K562 (cell line): ENCODE measurements at regions not wholly inside any gene's neighbourhood (a gene's known extent, or its start where the extent isn't known, plus 50 kb on each side); places are given as distances from the start of the nearest gene placed in this dataset.

ENCODE experiments used
- ATAC-seq: fragments of 200-7000 bp; cut with Tn5 transposase; 3 replicates; pipeline ENCODE4 v1.9.1; 2020; ENCODE audit warnings: moderate library complexity
- BruUV-seq: library from RNA; stranded (reverse); fragments of 400-500 nt; replicated peaks from 2 replicates; lab custom pipeline; 2021; lab: Mats Ljungman, UMichigan
- CTCF ChIA-PET: fragments of 300-600 bp; formaldehyde crosslinking; extraction: SDS; loops from one replicate; lab custom pipeline; 2021; ENCODE audit warnings: low intra/inter-chr PET ratio; lab: Yijun Ruan, JAX
- POLR2A ChIA-PET: fragments of 300-600, 350-650 bp; sonication (Branson Sonifier 250); formaldehyde crosslinking; extraction: SDS; loops from one replicate; lab custom pipeline; 2021; ENCODE audit warnings: antibody characterized with exemption, inconsistent platforms; lab: Yijun Ruan, JAX
- DNase-seq, 4 experiments: peaks; one replicate each; pipeline versions ENCODE4 v3.0.0 to v3.0.0-alpha.2; 2011 to 2018; ENCODE audit warnings: low spot score in 3 of 4, mixed read lengths in 3 of 4; ENCODE audit errors: extremely low read depth in 1 of 4
- FAIRE-seq: peaks from 2 replicates; lab custom pipeline; 2011; peaks lifted over from hg19 to GRCh38; lab: Jason Lieb, UNC
- H2AFZ ChIP-seq: 2 replicates; pipeline ENCODE4 v1.6.0; 2011; ENCODE audit warnings: low read depth, low read length, control low read depth, inconsistent platforms
- H3K27ac ChIP-seq: fragments of 200-600 bp; 3 replicates; pipeline ENCODE4 v1.8.0; 2011; ENCODE audit warnings: low read depth, mild to moderate bottlenecking, control low read depth, inconsistent platforms, low read length, moderate library complexity, mixed read lengths; ENCODE audit errors: extremely low read depth
- H3K27me3 ChIP-seq, 2 experiments: fragments of 300-600 bp in 1 of 2; 2 replicates in 1 of 2; 3 replicates in 1 of 2; pipeline versions ENCODE4 v1.6.0 to v1.8.0; 2011; ENCODE audit warnings: inconsistent platforms in 2 of 2, low read length in 2 of 2, mild to moderate bottlenecking in 1 of 2, mixed read lengths in 1 of 2, moderate library complexity in 1 of 2; ENCODE audit not compliant: control insufficient read depth in 2 of 2, insufficient read depth in 2 of 2
- H3K36me3 ChIP-seq: fragments of 300-600 bp; 3 replicates; pipeline ENCODE4 v1.8.0; 2011; ENCODE audit warnings: mild to moderate bottlenecking, low read length, inconsistent platforms; ENCODE audit not compliant: control insufficient read depth, insufficient read depth
- H3K4me1 ChIP-seq, 2 experiments: fragments of 200-600 bp in 1 of 2; replicated peaks in 1 of 2; 2 replicates in 1 of 2; 3 replicates in 1 of 2; pipeline versions ENCODE4 v1.5.1 to v1.8.0; 2011; ENCODE audit warnings: inconsistent platforms in 2 of 2, low read length in 2 of 2, mild to moderate bottlenecking in 1 of 2, mixed read lengths in 1 of 2, moderate library complexity in 1 of 2; ENCODE audit not compliant: control insufficient read depth in 2 of 2, insufficient read depth in 2 of 2
- H3K4me2 ChIP-seq: 2 replicates; pipeline ENCODE4 v1.6.1; 2011; ENCODE audit warnings: low read length, control low read depth, inconsistent platforms, mixed read lengths; ENCODE audit not compliant: insufficient read depth
- H3K4me3 ChIP-seq: fragments of 200-600 bp; sonication (generic), shearing (Covaris generic); 2 replicates; pipeline ENCODE4 v1.5.1; 2016; ENCODE audit warnings: control low read depth, inconsistent platforms
- H3K79me2 ChIP-seq: fragments of 200-600 bp; 3 replicates; pipeline ENCODE4 v1.8.0; 2011; ENCODE audit warnings: low read length, inconsistent platforms; ENCODE audit not compliant: control insufficient read depth, insufficient read depth
- H3K9ac ChIP-seq, 2 experiments: 2 replicates each; pipeline versions ENCODE4 v1.6.0 to v1.6.1; 2011; ENCODE audit warnings: low read depth in 2 of 2, low read length in 2 of 2, control low read depth in 1 of 2, inconsistent platforms in 1 of 2, mild to moderate bottlenecking in 1 of 2, mixed read lengths in 1 of 2; ENCODE audit not compliant: insufficient read depth in 1 of 2
- H3K9me1 ChIP-seq: one replicate; pipeline ENCODE4 v1.6.0; 2011; ENCODE audit warnings: inconsistent platforms, mild to moderate bottlenecking, low read length, moderate library complexity; ENCODE audit not compliant: control insufficient read depth, insufficient read depth
- H3K9me3 ChIP-seq: replicated peaks from 2 replicates; pipeline ENCODE4 v1.5.1; 2011; ENCODE audit warnings: low read depth, low read length, inconsistent platforms; ENCODE audit not compliant: control insufficient read depth, insufficient read depth
- H4K20me1 ChIP-seq: replicated peaks from 2 replicates; pipeline ENCODE4 v1.6.1; 2011; ENCODE audit warnings: low read length, inconsistent platforms, mixed read lengths; ENCODE audit not compliant: control insufficient read depth, insufficient read depth
- CBFB ChIP-seq: sonication (generic); formaldehyde crosslinking; IDR thresholded peaks from 2 replicates; pipeline ENCODE4 v1.4.0; 2020; ENCODE audit warnings: mild to moderate bottlenecking, missing genetic modification reagents
- EWSR1 ChIP-seq: fragments of 450-650 bp; IDR thresholded peaks from 2 replicates; pipeline ENCODE4 v1.6.1; 2018; ENCODE audit warnings: borderline replicate concordance, mild to moderate bottlenecking, low read depth, moderate library complexity; ENCODE audit not compliant: partially characterized antibody
- HNRNPK ChIP-seq: fragments of 200-400 bp; formaldehyde crosslinking; IDR thresholded peaks from one replicate; pipeline ENCODE4 v1.6.1; 2018; ENCODE audit warnings: mild to moderate bottlenecking, low read depth, low read length; ENCODE audit not compliant: poor library complexity, severe bottlenecking
- JUND ChIP-seq, 2 experiments: IDR thresholded peaks; 2 replicates in 1 of 2; 3 replicates in 1 of 2; pipeline ENCODE4 v1.6.1; 2011; ENCODE audit warnings: borderline replicate concordance in 2 of 2, low read depth in 2 of 2, low read length in 2 of 2, improper control_type of control experiment in 1 of 2, missing biosample characterization in 1 of 2, missing genetic modification characterization in 1 of 2, missing genetic modification reagents in 1 of 2
- SREBF2 ChIP-seq: sonication (generic); formaldehyde crosslinking; IDR thresholded peaks from 2 replicates; pipeline ENCODE4 v1.4.0; 2020; ENCODE audit warnings: mild to moderate bottlenecking, missing genetic modification reagents
- STAT5A ChIP-seq: IDR thresholded peaks from 2 replicates; pipeline ENCODE4 v1.6.1; 2012; ENCODE audit warnings: low read length, inconsistent platforms, borderline replicate concordance
- TBP ChIP-seq: optimal IDR thresholded peaks from 2 replicates; pipeline ENCODE3; 2011; ENCODE audit warnings: low read depth, low read length, improper control_type of control experiment
- TRIM24 ChIP-seq, 2 experiments: fragments of 450-650 bp; IDR thresholded peaks; 2 replicates each; pipeline ENCODE4 v1.6.1; 2016
- ZKSCAN1 ChIP-seq: fragments of 150-350 bp; IDR thresholded peaks from 2 replicates; pipeline ENCODE4 v1.6.1; 2016; ENCODE audit warnings: low read depth, low read length
- ZKSCAN8 ChIP-seq: fragments of 200-800 bp; sonication (Bioruptor generic); IDR thresholded peaks from 2 replicates; pipeline ENCODE4 v1.6.1; 2016; ENCODE audit warnings: missing genetic modification characterization, missing compliant biosample characterization
- ZNF184 ChIP-seq: sonication (generic); formaldehyde crosslinking; IDR thresholded peaks from 2 replicates; pipeline ENCODE4 v1.5.0; 2020; ENCODE audit warnings: missing genetic modification reagents
- ZNF57 ChIP-seq: fragments of 450-650 bp; formaldehyde crosslinking; IDR thresholded peaks from 2 replicates; pipeline ENCODE4 v1.4.0; 2020; ENCODE audit warnings: mild to moderate bottlenecking, moderate library complexity
- ZNF830 ChIP-seq: fragments of 250-450 bp; sonication (Bioruptor Pico); IDR thresholded peaks from 2 replicates; pipeline ENCODE4 v1.5.0; 2021; ENCODE audit warnings: mild to moderate bottlenecking
- WGBS: fragments of 100-300 bp; shearing (Covaris generic); methylation state at CpG from one replicate; pipeline ENCODE4 v1.1.6; 2016; ENCODE audit warnings: low coverage, mixed read lengths; ENCODE audit not compliant: insufficient coverage; ENCODE audit errors: missing lambda C conversion rate; 5-methylcytosine and 5-hydroxymethylcytosine counted together
- in situ Hi-C: fragments of 300-500 bp; cut with MboI; formaldehyde crosslinking; loops from 4 replicates; pipeline ENCODE4 v1.15.0; 2018; ENCODE audit warnings: inconsistent platforms, mixed read lengths
- intact Hi-C: fragments of 100-400 bp; cut with micrococcal nuclease; formaldehyde crosslinking; loops from 2 replicates; pipeline ENCODE4 v1.14.2; 2022
- TF ChIP-seq, protein P1 (sequence below): fragments of 450-650 bp; formaldehyde crosslinking; conservative IDR thresholded peaks from 2 replicates; pipeline ENCODE4 v1.4.0; 2022; ENCODE audit warnings: mild to moderate bottlenecking, missing genetic modification characterization
- TF ChIP-seq, protein P2 (sequence below), 2 experiments: fragments of 450-650 bp in 1 of 2; IDR thresholded peaks; 2 replicates each; pipeline ENCODE4 v1.6.1; 2011 to 2017; ENCODE audit warnings: low read depth in 2 of 2, antibody characterized with exemption in 1 of 2, borderline replicate concordance in 1 of 2, low read length in 1 of 2, mild to moderate bottlenecking in 1 of 2, mixed read lengths in 1 of 2; ENCODE audit not compliant: control insufficient read depth in 1 of 2
- TF ChIP-seq, protein P3 (sequence below): sonication (generic); formaldehyde crosslinking; IDR thresholded peaks from 2 replicates; pipeline ENCODE4 v1.5.0; 2020; ENCODE audit warnings: missing genetic modification reagents
- TF ChIP-seq, protein P4 (sequence below): fragments of 250-450 bp; sonication (Bioruptor Pico); IDR thresholded peaks from 2 replicates; pipeline ENCODE4 v1.8.0; 2022; ENCODE audit warnings: moderate library complexity, mild to moderate bottlenecking, inconsistent platforms

DNA sequence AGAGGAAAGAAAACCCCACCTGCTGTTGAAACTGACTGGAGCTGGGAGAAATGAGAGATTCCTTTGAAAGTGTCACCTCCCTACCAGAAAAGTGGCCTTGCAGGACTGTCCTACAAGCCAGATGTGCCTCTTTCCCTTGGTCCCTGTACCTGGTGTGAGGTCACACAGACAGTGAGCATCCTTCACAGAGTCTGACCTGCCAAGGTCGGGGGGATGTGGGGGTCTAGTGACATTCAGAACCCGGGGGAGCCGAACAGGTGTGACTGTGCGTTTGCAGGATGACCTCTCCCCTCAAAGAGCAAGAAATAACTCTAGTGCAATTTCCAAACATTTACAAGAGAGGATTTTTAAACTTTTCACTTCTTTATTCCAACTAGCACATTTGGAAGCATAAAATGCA lies 93.4 kb upstream of the ZNF479 start:
- FAIRE-seq = no peak
- H3K9me1 ChIP-seq = no peaks in the 10 kb centered on the region
- no TSS peak for BruUV-seq
- 0% methylated on average over 4 of the region's 4 CpGs for WGBS
- no peaks in the 10 kb centered on the region for H3K27me3 ChIP-seq
- intact Hi-C loops = no loop called here
- no peak overlapping the region for H3K9ac ChIP-seq
- H4K20me1 ChIP-seq = no peaks in the 10 kb centered on the region
- no peaks in the 10 kb centered on the region for H3K79me2 ChIP-seq
- H3K36me3 ChIP-seq = no peaks in the 10 kb centered on the region
- no peaks in the 10 kb centered on the region for H3K9me3 ChIP-seq
- no peak for DNase-seq
- ATAC-seq = no peak
- H3K4me2 ChIP-seq = no peak overlapping the region
- POLR2A ChIA-PET = no interaction called here
- H3K27ac ChIP-seq = no peak overlapping the region
- in situ Hi-C loops = no loop called here
- H3K4me1 ChIP-seq = no peaks in the 10 kb centered on the region
- H2AFZ ChIP-seq = no peak overlapping the region
- CTCF ChIA-PET = no interaction called here
- no peak overlapping the region for H3K4me3 ChIP-seq
- no peak for TF ChIP-seq STAT5A
- TF ChIP-seq, protein P1, sequence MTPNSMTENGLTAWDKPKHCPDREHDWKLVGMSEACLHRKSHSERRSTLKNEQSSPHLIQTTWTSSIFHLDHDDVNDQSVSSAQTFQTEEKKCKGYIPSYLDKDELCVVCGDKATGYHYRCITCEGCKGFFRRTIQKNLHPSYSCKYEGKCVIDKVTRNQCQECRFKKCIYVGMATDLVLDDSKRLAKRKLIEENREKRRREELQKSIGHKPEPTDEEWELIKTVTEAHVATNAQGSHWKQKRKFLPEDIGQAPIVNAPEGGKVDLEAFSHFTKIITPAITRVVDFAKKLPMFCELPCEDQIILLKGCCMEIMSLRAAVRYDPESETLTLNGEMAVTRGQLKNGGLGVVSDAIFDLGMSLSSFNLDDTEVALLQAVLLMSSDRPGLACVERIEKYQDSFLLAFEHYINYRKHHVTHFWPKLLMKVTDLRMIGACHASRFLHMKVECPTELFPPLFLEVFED (CRISPR knock-in tag) = no peak
- no peak for TF ChIP-seq HNRNPK
- no peak for TF ChIP-seq JUND (IDR thresholded peaks at IDR 0.05; ENCODE audit: borderline replicate concordance, low read depth, low read length)
- TF ChIP-seq JUND (tag; IDR thresholded peaks at IDR 0.05; ENCODE audit: borderline replicate concordance, low read depth, low read length) = no peak
- TF ChIP-seq ZNF184 = no peak
- no peak for TF ChIP-seq SREBF2 (CRISPR knock-in tag)
- TF ChIP-seq TBP = no peak
- no peak for TF ChIP-seq ZKSCAN8
- TF ChIP-seq TRIM24 (IDR thresholded peaks at IDR 0.05) = no peak
- TF ChIP-seq ZNF57 (CRISPR knock-in tag) = no peak
- TF ChIP-seq, protein P2, sequence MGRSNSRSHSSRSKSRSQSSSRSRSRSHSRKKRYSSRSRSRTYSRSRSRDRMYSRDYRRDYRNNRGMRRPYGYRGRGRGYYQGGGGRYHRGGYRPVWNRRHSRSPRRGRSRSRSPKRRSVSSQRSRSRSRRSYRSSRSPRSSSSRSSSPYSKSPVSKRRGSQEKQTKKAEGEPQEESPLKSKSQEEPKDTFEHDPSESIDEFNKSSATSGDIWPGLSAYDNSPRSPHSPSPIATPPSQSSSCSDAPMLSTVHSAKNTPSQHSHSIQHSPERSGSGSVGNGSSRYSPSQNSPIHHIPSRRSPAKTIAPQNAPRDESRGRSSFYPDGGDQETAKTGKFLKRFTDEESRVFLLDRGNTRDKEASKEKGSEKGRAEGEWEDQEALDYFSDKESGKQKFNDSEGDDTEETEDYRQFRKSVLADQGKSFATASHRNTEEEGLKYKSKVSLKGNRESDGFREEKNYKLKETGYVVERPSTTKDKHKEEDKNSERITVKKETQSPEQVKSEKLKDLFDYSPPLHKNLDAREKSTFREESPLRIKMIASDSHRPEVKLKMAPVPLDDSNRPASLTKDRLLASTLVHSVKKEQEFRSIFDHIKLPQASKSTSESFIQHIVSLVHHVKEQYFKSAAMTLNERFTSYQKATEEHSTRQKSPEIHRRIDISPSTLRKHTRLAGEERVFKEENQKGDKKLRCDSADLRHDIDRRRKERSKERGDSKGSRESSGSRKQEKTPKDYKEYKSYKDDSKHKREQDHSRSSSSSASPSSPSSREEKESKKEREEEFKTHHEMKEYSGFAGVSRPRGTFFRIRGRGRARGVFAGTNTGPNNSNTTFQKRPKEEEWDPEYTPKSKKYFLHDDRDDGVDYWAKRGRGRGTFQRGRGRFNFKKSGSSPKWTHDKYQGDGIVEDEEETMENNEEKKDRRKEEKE (IDR thresholded peaks at IDR 0.05; ENCODE audit: borderline replicate concordance in 1 of 2, control insufficient read depth in 1 of 2, low read depth in 2 of 2, low read length in 1 of 2) = no peak
- no peak for TF ChIP-seq CBFB (CRISPR knock-in tag)
- no peak for TF ChIP-seq ZNF830 (CRISPR knock-in tag)
- TF ChIP-seq, protein P3, sequence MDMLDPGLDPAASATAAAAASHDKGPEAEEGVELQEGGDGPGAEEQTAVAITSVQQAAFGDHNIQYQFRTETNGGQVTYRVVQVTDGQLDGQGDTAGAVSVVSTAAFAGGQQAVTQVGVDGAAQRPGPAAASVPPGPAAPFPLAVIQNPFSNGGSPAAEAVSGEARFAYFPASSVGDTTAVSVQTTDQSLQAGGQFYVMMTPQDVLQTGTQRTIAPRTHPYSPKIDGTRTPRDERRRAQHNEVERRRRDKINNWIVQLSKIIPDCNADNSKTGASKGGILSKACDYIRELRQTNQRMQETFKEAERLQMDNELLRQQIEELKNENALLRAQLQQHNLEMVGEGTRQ = no peak
- TF ChIP-seq, protein P4, sequence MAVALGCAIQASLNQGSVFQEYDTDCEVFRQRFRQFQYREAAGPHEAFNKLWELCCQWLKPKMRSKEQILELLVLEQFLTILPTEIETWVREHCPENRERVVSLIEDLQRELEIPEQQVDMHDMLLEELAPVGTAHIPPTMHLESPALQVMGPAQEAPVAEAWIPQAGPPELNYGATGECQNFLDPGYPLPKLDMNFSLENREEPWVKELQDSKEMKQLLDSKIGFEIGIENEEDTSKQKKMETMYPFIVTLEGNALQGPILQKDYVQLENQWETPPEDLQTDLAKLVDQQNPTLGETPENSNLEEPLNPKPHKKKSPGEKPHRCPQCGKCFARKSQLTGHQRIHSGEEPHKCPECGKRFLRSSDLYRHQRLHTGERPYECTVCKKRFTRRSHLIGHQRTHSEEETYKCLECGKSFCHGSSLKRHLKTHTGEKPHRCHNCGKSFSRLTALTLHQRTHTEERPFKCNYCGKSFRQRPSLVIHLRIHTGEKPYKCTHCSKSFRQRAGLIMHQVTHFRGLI (CRISPR knock-in tag) = no peak
- TF ChIP-seq ZKSCAN1 = no peak
- TF ChIP-seq EWSR1 = no peak
